HG03066 (cell line): ENCODE measurements at regions not wholly inside any gene's neighbourhood (a gene's known extent, or its start where the extent isn't known, plus 50 kb on each side); places are given as distances from the start of the nearest gene placed in this dataset.
"Not testable (repeated sequence)": the region's sequence is repeated elsewhere in the genome, so short reads cannot be mapped to it uniquely, and the experiment has no call there.

Experiments used
- ATAC-seq: cut with Tn5 transposase; IDR thresholded peaks from one replicate; pipeline ENCODE4 v1.9.1; 2021; ENCODE audit warnings: low read depth; ENCODE audit not compliant: unreplicated experiment

- no peak for ATAC-seq
These were observed 74.7 kb upstream of the VPREB1 start for GRCh38 chr22:22169923-22170322.

DNA sequence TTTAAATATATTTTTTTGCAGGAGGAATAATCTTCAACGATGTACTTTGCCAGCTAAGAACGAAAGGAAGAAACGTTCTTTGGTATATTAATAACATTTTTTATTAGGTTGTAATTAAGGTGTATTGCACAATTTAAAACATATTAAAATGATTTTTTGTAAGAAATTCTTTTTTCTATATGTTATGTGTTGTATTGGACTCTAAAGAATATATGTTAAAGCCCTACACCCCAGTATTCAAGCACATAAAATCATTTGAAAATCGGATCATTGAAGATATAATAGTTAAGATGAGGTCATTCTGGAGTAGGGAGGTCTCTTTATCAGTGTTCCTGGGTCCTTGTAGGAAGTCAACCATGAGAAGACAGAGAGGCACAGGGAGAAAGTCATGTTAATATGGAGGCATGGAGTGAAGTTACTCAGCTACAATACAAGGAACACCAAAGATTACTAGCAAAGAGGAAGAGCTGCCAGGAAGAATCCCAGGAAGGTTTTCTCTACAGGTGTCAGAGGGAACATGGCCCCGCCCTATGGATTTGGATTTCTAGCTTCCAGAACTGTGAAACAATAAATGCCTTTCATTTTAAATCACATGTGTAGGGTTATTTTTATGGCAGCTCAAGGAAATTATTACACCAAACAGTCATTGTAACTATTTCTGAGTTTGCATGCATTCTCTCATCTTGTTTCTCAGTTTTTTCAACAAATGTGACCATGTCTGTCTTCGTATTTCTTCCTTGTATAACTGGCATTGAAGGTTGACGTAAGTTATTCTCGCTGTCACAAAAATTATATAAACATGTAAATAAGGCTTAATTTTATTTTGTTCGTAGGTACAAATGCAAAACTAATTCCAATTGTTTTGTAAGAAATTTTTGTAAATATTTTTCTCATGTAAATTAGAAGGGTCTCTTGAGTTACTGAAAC is 75.4 kb upstream of the VPREB1 start:
- ATAC-seq = no peak

DNA sequence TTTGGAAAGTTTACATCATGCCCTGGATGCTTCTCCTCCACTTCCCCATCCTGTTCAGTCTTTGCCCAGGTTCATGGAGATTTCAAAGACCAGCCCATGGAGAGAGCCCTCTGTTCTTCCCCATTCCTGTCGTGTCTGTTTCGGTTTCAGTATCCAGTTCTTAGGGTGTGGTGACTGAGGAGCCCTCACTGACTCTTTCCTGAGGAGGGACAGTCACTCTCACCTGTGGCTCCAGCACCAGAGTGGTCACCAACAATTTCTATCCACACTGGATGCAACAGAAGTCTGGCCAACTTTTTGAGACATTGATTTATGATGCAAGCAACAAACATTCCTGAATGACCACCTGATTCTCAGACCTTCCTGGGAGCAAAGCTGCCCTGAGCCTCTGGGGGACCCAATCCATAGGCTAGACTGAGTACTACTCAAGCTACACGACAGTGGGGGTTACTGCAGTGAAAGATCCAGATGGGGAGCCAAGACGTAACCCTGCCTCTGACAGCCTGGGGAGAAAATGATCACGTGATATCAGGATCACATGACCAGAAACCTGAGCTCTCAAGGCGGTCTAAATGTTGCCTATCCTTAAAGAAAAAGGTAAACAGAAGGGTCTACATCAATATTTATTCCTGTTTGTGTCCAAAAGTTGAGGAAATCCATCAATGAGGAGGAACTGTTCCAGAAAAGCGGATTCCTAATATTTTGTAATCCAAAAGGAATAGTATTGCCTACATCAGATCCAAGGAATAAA is 76.2 kb upstream of the VPREB1 start:
- no peak for ATAC-seq

DNA sequence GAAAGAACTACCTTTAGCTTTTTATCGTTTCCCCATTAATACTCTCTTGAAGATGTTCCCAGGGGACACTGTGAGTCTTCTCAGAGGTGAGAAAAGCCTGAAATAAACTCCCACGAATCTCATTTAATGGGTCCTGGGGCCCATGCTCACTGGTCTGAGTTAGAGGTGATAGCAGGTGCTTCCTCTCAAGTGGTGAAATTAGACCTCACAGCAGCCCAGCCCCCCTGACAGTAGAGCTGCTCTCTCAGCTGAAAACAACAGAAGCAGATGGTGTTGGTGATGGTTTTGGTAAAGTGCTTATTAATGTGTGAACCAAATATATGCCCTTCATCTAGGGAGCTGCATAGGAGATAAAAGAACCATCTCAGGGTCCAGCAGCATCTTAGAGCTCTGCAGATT is 76.8 kb upstream of the VPREB1 start:
- ATAC-seq = peak; percentile 70

- ATAC-seq = no peak
These were observed 77.5 kb upstream of the VPREB1 start for GRCh38 chr22:22166941-22167713.

DNA sequence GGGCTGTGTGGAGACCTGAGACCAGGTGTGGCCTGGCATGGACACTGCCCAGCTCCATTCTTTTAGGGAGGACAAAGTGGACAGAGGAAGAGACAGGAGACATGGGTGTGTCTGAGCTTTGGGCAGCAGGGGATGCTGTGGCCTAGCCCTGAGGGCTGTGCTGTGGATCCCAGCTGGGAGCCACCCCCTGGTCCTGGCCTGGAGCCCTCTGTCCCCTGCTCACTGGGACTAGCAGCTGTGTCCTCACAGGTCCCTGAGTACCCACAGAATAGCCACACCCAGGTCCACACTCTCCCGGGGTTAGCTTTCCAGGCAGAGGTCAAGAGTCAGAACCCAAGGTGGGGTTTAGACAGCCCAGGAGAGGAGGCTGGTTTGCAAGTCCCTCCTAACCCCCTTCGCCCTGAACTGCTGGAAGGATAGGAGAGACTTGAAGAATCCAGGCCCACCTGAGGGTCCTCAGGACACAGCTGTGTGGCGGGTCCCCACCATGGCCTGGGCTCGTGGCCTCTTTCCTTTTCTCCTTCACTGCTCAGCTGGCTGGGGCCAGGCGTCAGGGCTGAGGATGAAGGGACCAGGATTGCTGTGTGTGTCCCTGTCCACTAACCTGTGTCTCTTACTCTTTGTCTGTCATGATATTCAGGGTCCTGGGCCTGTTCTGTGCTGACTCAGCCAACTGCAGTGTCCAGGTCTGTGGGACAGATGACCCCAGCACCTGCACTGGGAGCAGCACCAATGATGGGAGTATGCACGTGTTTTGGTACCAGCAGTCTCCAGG is 78.5 kb upstream of the VPREB1 start:
- no peak for ATAC-seq

- no peak for ATAC-seq
These were observed 79.9 kb upstream of the VPREB1 start for GRCh38 chr22:22164541-22165272.

- ATAC-seq = peak; percentile 91
These were observed 82.4 kb upstream of the VPREB1 start for GRCh38 chr22:22161924-22162851.

DNA sequence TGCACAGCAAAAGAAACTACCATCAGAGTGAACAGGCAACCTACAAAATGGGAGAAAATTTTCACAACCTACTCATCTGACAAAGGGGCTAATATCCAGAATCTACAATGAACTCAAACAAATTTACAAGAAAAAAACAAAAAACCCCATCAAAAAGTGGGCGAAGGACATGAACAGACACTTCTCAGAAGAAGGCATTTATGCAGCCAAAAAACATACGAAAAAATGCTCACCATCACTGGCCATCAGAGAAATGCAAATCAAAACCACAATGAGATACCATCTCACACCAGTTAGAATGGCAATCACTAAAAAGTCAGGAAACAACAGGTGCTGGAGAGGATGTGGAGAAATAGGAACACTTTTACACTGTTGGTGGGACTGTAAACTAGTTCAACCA is 83.8 kb upstream of the VPREB1 start:
- ATAC-seq = not testable (repeated sequence)

DNA sequence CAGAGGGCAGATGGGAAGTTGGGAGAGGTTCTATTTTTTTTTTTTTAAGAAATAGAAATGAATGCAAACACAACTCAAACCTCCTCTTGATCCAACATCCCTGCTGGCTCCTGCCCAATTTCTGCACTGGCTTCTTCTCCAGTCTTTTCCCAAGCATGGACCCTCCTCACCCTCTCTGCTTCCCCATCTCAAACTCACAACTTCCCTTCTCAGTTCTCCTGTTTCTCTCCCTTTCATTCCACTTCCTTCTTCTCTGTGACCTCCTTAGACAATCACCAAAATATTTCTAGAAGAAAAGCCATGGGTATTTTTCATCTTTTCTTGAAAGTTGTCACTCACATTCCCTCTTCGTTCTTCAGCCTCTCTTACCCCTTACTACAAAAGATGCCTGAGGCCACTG is 85.2 kb upstream of the VPREB1 start:
- no peak for ATAC-seq

DNA sequence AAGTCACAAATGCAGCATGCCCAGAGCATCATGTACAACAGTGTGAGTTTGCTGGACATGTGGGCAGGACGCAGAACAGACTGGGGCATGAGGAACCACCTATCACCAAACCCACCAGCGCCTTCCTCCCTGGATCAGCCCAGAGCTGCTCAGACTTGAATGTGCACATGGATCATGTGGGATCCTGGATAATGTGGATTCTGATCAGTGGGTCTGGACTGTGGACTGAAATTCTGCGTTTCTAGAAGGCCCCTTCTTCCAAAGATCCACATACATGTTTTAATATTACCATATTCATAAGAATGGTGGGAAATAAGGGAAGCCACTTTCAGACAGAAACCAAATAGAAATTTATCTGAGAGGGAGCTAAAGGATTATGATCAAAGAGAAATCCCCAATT is 85.6 kb upstream of the VPREB1 start:
- ATAC-seq = no peak

DNA sequence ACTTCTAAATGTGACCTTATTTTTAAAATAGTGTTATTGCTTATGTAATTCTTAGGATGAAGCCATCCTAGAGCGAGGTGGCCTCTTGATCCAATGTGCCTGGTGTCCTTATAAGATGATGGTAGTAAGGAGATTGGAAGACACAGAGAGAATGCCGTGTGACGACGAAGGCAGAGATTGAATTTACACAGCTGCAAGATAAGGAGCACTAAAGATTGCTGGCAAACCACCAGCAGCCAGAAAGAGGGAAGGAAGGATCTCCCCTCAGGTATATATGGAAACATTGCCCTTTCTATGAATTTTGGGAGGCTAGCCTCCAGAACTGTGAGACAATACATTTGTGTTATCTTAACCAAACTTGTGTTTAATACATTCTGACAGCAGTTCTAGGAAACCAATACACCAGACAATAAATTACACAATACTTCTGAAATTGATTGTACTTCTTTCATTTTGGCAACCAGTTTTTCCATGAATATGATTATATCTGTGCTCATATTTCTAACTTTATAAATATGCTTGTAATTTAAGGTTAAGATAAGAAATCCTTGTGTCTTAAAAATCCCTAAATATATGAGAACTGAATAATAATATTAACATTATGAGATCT is 86.3 kb upstream of the VPREB1 start:
- ATAC-seq = no peak

DNA sequence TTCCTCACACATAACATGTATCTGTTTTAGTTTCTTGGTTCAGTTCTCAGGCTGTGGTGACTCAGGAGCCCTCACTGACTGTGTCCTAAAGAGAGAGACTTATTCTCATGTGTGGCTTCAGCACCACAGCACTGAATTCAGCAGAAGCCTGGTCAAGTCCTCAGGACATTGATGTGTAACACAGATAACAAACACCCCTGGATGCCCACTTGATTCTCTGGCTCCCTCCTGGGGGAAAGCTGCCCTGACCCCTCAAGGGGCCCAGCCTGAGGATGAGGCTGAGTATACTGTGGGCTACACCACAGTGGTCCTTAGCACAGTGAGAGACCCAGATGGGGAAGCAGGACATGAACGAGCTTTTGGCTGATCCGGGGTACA is 87.2 kb upstream of the VPREB1 start:
- ATAC-seq = no peak

DNA sequence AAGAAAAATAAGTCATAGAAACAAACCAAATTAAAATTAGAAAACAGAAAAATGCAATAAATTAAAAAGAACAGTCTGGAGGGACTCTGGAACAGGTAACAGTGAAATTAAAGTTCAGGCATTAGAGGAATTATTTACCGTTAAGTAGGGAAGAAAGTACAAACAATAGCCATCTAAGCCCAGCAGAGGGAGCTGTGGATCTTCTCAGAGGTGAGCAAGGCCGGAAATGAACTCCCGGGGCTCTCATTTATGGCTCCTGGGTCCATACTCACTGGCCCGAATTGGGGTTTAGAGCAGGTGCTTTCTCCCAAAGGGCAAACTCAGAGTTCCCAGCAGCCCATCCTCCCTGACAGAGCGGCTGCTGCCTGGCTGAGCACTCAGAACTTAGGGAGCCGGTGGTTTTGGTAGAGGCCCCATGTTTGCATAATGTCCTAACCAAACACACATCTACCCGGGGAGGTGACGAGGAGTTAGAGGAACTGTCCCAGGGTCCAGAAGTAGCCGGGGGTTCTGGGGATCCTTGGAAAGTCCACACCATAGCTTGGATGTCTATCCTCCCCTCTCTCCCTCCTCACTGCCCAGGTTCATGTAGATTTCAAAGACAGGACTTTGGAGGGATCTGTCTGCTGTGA is 87.8 kb upstream of the VPREB1 start:
- ATAC-seq = no peak

GRCh38 chr22:22156348-22156715 is 88.3 kb upstream of the VPREB1 start:
- ATAC-seq = no peak

DNA sequence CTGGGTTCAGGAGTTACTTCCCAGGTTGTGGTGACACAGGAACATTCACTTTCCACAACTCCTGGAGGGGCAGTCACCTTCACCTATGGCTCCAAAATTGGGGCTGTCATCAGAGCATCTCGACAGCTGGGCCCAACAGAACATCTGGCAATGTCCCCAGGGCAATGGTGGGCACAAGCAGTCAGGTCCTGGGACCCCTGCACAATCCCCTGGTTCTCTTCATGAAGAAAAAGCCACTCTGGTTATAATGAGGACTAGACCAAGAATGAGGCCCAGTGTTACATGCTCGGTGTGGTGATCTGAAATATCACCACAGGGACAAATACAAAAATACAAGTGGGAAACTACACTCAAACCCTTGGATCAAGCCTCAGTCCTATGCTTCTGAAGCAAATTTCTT is 89.0 kb upstream of the VPREB1 start:
- no peak for ATAC-seq

- no peak for ATAC-seq
These were observed 89.4 kb upstream of the VPREB1 start for GRCh38 chr22:22155146-22155545.

DNA sequence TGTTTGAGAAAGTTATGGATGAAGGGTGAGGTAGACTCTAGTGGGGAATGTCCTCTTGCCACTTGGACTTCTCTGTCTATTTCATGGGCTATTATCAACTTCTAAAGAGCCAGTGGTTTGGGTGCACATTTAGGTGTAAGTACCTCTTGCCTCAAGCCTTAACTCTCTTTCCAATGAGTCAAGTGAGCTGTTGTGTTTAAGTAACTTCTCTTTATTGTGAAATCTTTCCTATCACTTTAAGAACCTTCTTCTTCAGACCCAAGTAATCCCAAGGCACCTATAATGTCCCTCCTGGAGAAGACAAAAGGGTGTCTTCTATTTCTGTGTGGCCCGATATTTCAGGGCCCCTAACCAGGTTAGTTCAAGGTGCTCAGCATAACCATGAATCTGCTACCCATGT is 90.5 kb upstream of the VPREB1 start:
- no peak for ATAC-seq
